ENCODE measurements at regions not wholly inside any gene's neighbourhood (a gene's known extent, or its start where the extent isn't known, plus 50 kb on each side); places are given as distances from the start of the nearest gene placed in this dataset.

GRCh38 chr11:15446315-15446714 lies 331.6 kb downstream of the INSC start:
- BruUV-seq (replicated peaks) = no TSS peak
- Mint-ChIP-seq H3K4me1 (ENCODE audit: insufficient read depth, unreplicated experiment) (no peaks in the 10 kb centered on the region), H3K27ac (ENCODE audit: low read depth, unreplicated experiment) (no peak overlapping the region), H3K27me3 (ENCODE audit: insufficient read depth, unreplicated experiment) (peaks cover 49% of the 10 kb centered on the region), H3K36me3 (ENCODE audit: insufficient read depth, unreplicated experiment) (no peaks in the 10 kb centered on the region), H3K4me3 (ENCODE audit: unreplicated experiment) (no peak overlapping the region), H3K9me3 (ENCODE audit: unreplicated experiment) (no peaks in the 10 kb centered on the region)
- TF ChIP-seq CTCF (IDR thresholded peaks at IDR 0.05; ENCODE audit: unreplicated experiment) = no peak
- ChIA-PET CTCF (interaction anchor here (1.4 kb wide), 1 partner anchor 13 kb away, joined by 3 read pairs; no protein-coding TSS in a partner anchor), POLR2A (no interaction called here)
- intact Hi-C loops (cut with micrococcal nuclease) = no loop called here
- no peak for DNase-seq (ENCODE audit: unreplicated experiment)

GRCh38 chr11:15446929-15447328 lies 332.2 kb downstream of the INSC start:
- no TSS peak for BruUV-seq (replicated peaks)
- H3K4me3 Mint-ChIP-seq (ENCODE audit: unreplicated experiment) = no peak overlapping the region
- intact Hi-C loops (cut with micrococcal nuclease) = no loop called here
- H3K4me1 Mint-ChIP-seq (ENCODE audit: insufficient read depth, unreplicated experiment) = no peaks in the 10 kb centered on the region
- ChIA-PET POLR2A (interaction anchor here (0.6 kb wide), 1 partner anchor 14 kb away, joined by 3 read pairs; no protein-coding TSS in a partner anchor), CTCF (interaction anchor here (1.4 kb wide), 1 partner anchor 14 kb away, joined by 3 read pairs; no protein-coding TSS in a partner anchor)
- TF ChIP-seq CTCF (IDR thresholded peaks at IDR 0.05; ENCODE audit: unreplicated experiment) = no peak
- H3K27ac Mint-ChIP-seq (ENCODE audit: low read depth, unreplicated experiment) = no peak overlapping the region
- H3K9me3 Mint-ChIP-seq (ENCODE audit: unreplicated experiment) = no peaks in the 10 kb centered on the region
- peaks cover 49% of the 10 kb centered on the region for H3K27me3 Mint-ChIP-seq (ENCODE audit: insufficient read depth, unreplicated experiment)
- DNase-seq (ENCODE audit: unreplicated experiment) = no peak
- no peaks in the 10 kb centered on the region for H3K36me3 Mint-ChIP-seq (ENCODE audit: insufficient read depth, unreplicated experiment)

GRCh38 chr11:15451713-15452112 lies 337.0 kb downstream of the INSC start:
- no peaks in the 10 kb centered on the region for H3K36me3 Mint-ChIP-seq (ENCODE audit: insufficient read depth, unreplicated experiment)
- peaks cover 51% of the 10 kb centered on the region for H3K27me3 Mint-ChIP-seq (ENCODE audit: insufficient read depth, unreplicated experiment)
- no peaks in the 10 kb centered on the region for H3K9me3 Mint-ChIP-seq (ENCODE audit: unreplicated experiment)
- CTCF ChIA-PET = no interaction called here
- H3K4me1 Mint-ChIP-seq (ENCODE audit: insufficient read depth, unreplicated experiment) = no peaks in the 10 kb centered on the region
- POLR2A ChIA-PET = no interaction called here
- BruUV-seq (replicated peaks) = no TSS peak
- DNase-seq (ENCODE audit: unreplicated experiment) = no peak
- no peak overlapping the region for H3K27ac Mint-ChIP-seq (ENCODE audit: low read depth, unreplicated experiment)
- intact Hi-C loops (cut with micrococcal nuclease) = no loop called here
- H3K4me3 Mint-ChIP-seq (ENCODE audit: unreplicated experiment) = no peak overlapping the region
- no peak for TF ChIP-seq CTCF (IDR thresholded peaks at IDR 0.05; ENCODE audit: unreplicated experiment)

- no peak for TF ChIP-seq CTCF (IDR thresholded peaks at IDR 0.05; ENCODE audit: unreplicated experiment)
- ChIA-PET POLR2A (interaction anchor here (0.6 kb wide), 1 partner anchor 156 kb away, joined by 3 read pairs; no protein-coding TSS in a partner anchor), CTCF (no interaction called here)
- intact Hi-C loops (cut with micrococcal nuclease) = no loop called here
- no peaks in the 10 kb centered on the region for H3K36me3 Mint-ChIP-seq (ENCODE audit: insufficient read depth, unreplicated experiment)
- BruUV-seq (replicated peaks) = no TSS peak
- H3K4me1 Mint-ChIP-seq (ENCODE audit: insufficient read depth, unreplicated experiment) = no peaks in the 10 kb centered on the region
- DNase-seq (ENCODE audit: unreplicated experiment) = no peak
- peaks cover 64% of the 10 kb centered on the region for H3K27me3 Mint-ChIP-seq (ENCODE audit: insufficient read depth, unreplicated experiment)
- H3K4me3 Mint-ChIP-seq (ENCODE audit: unreplicated experiment) = no peak overlapping the region
- H3K9me3 Mint-ChIP-seq (ENCODE audit: unreplicated experiment) = no peaks in the 10 kb centered on the region
- H3K27ac Mint-ChIP-seq (ENCODE audit: low read depth, unreplicated experiment) = no peak overlapping the region
These were observed 338.6 kb downstream of the INSC start for GRCh38 chr11:15453211-15453765.
